AG09309 (cell line): ENCODE measurements at regions not wholly inside any gene's neighbourhood (a gene's known extent, or its start where the extent isn't known, plus 50 kb on each side); places are given as distances from the start of the nearest gene placed in this dataset.

ENCODE experiments used
- DNase-seq: peaks from one replicate; pipeline ENCODE4 v3.0.0-alpha.2; 2010; ENCODE audit warnings: low read depth
- H3K4me3 ChIP-seq: 2 replicates; pipeline ENCODE4 v1.5.1; 2011; ENCODE audit warnings: mild to moderate bottlenecking, low read depth, low read length, moderate library complexity; ENCODE audit not compliant: control insufficient read depth
- TF ChIP-seq, protein P1 (sequence below): IDR thresholded peaks from 2 replicates; pipeline ENCODE4 v1.5.1; 2011; ENCODE audit warnings: mild to moderate bottlenecking, low read depth, low read length, inconsistent platforms; ENCODE audit not compliant: insufficient read depth, control insufficient read depth; ENCODE audit errors: missing control alignments

DNA sequence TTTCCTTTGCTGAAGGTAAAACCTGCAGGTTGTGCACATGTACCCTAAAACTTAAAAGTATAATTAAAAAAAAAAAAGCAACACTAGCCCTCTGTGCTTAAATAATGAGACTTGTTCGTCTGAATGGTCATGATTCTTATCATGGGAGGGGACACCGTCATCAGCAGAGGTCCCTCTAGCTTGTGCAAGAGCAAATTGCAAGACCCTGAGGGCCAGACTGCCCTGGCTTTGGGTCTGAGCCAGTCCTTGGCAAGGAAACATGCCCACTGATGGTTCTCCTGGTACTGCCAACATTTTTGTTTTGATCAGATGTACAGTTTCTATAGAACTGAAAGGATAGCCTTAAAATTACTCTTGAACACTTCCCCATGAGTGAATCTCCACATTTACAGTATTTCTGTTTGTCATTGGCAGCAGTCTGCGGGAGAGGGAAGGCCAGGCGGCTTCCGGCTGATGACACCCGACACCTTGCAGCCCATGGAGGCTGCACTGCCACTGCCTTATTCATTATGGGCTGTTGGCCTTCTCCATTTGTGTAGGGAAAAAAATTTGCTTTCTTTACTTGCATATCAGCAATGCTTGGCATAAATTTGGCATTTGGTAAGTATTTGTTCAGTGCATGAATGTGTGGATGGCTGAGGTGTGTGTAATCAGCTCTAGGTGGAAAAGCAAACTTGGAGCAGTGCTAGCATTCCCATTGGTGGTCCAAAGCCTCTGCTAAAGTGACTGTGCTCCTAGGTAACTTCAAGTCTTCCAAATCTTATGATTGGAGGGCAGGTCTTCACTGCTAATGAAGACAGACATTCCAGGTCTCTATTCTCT, 161.6 kb upstream of the ALKAL2 start:
- H3K4me3 ChIP-seq, result no peak overlapping the region
- TF ChIP-seq, protein P1, sequence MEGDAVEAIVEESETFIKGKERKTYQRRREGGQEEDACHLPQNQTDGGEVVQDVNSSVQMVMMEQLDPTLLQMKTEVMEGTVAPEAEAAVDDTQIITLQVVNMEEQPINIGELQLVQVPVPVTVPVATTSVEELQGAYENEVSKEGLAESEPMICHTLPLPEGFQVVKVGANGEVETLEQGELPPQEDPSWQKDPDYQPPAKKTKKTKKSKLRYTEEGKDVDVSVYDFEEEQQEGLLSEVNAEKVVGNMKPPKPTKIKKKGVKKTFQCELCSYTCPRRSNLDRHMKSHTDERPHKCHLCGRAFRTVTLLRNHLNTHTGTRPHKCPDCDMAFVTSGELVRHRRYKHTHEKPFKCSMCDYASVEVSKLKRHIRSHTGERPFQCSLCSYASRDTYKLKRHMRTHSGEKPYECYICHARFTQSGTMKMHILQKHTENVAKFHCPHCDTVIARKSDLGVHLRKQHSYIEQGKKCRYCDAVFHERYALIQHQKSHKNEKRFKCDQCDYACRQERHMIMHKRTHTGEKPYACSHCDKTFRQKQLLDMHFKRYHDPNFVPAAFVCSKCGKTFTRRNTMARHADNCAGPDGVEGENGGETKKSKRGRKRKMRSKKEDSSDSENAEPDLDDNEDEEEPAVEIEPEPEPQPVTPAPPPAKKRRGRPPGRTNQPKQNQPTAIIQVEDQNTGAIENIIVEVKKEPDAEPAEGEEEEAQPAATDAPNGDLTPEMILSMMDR, result no peak
- DNase-seq, result no peak

DNA sequence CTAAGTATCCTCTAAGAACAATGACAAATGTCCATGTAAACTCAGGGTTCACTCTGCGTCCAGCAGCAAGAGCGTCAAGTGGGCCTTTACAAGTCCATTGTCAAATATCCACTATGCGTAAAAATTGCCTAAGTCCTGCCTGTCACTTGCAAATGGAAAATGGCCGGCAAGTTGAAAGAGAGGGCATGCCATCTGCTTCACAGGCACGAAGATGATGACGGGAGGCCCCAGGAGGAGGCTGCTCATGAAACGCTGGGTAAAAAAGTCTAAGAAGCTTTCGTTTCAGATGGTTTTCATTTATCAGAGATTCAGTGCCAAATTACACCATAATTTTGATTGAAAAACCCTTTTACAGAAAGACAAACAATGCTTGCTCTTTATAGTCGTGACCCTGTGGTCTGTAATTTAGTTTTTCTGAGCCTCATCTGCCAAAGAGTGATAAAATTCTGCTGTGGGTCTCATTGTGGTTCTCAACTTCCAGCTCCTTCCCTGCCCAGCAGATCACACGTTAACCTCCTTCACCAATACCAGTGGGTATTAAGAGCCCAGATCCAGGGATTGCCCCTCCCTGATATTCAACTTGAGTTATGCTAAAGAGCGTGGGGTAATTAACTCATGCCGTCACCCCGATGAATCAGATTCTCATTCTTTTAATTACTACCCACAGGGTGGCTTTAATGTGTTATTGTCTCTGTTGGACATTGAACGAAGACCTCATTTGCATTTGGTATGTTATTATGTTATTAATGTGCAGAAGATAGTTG, 160.2 kb upstream of the ALKAL2 start:
- TF ChIP-seq, protein P1, result no peak
- no peak for DNase-seq
- no peak overlapping the region for H3K4me3 ChIP-seq

DNA sequence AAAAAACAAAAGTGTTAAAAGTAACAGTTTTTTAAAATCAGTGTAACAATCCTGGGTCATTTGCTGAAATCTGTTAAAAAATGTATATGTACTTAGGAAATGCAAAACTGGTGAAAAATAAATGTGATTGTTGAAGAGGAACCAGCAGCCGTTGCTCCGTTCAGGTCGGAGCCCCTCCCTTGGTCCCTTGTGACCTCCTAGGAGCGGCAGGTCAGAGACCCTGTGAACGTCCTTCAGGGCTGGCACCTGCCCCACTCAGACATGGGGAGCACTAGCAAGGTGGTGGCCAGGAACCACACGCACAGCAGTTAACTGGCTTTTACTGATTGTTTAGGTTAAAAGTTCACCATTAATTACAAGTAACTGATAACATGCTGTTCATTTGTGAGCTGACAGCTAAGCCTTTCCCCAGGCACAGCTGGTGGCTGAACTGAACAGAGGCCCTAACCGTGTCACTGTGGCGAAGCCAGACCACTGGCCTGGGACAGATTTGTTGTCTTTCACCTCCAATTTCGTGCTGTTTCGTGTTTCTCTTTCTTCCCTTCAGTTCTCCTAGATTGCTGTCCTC, 159.2 kb upstream of the ALKAL2 start:
- TF ChIP-seq, protein P1, result no peak
- no peak for DNase-seq
- H3K4me3 ChIP-seq, result no peak overlapping the region

DNA sequence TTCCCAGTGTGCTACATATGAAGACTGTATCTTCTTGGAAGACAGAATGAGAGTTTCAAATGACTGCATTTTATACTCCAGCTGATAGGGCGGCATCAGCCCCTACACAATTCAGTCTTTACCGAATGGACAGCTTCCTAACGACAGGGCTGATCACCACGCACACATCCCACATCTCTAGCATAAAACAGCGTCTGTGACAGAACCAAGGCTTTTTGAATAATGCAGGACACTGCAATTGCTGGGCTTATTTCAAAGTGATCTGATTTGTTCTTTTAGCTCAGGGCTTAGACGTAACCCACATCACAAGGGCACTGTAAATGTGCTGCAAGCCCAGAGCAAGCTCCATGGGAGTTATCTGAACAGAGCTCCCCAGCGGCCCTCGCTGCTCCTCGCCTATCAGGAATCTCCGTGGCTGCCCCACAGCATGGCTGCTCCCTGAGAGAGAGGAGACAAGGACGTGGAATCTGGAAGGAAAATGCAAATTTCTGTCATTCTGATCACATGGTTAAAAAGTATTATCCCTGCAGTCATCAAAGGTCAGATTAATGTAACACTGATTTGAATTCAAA, 158.5 kb upstream of the ALKAL2 start:
- DNase-seq, result no peak
- TF ChIP-seq, protein P1, result no peak
- H3K4me3 ChIP-seq, result no peak overlapping the region

DNA sequence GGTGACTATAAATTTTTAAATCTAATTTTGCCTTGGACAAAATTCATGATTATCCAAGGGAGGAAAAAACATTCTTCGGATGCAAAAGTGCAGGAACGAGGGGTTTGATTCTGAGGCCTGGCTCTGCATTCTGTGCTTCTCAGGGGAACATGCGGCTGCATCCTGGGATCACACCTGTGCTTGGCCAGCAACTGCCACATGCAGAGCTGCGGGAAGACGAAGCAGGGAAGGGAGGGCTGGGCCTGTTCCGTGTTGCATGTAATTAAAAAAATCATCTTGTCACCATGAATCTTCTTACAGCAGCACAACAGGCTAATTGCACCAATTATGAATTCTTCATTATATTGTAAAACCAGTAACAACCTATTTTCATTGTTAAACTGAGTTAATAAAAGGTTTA, 158.0 kb upstream of the ALKAL2 start:
- DNase-seq, result no peak
- TF ChIP-seq, protein P1, result no peak
- H3K4me3 ChIP-seq, result no peak overlapping the region
